Activated CD4-positive, alpha-beta T cell treated with anti-CD3 and anti-CD28 coated beads, Interleukin-2, amount 50 U/mL, for 48 hours (primary cell): ENCODE measurements at regions not wholly inside any gene's neighbourhood (a gene's known extent, or its start where the extent isn't known, plus 50 kb on each side); places are given as distances from the start of the nearest gene placed in this dataset.

Experiments
- DNase-seq, 2 experiments: peaks; one replicate each; pipeline ENCODE4 v3.0.0-alpha.2; 2020

DNA sequence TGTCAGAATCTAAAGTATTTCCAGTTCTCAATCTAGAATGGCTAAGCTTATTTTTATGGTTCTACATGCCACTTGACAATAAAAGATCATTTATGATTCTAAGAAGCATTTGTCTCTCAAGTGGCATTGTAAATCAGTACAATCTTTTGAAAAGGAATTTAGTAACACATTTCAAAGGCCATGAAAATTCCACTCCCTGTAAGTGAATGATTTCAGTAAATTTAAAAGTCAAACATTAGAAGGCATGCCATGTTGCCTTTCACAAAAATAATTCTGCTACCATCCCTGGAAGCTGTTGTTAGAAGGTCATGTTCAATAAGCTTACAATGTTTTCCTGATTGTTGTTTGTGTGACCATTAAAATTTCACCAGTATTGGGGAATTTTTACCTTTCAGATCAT lies 142.9 kb downstream of the RPIA start:
- no peak for DNase-seq

DNA sequence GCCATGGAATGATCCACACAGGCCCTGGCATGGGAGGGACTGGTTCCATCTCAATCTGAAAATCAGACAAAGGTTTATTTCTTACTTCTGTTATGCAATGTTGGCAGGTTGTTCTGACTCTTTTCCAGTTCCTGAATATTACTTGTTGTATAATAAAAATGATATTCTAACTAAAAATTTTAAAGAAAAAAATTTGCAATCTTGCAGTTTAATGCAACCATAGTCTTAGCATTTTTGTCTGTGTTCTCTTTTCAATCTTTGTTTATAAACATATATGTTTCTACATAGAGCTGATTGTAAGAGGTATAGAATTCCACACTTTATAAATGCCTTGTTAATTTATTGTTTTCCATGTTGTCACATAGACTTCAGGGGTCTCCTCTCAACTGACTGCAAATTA lies 143.4 kb downstream of the RPIA start:
- DNase-seq = no peak

DNA sequence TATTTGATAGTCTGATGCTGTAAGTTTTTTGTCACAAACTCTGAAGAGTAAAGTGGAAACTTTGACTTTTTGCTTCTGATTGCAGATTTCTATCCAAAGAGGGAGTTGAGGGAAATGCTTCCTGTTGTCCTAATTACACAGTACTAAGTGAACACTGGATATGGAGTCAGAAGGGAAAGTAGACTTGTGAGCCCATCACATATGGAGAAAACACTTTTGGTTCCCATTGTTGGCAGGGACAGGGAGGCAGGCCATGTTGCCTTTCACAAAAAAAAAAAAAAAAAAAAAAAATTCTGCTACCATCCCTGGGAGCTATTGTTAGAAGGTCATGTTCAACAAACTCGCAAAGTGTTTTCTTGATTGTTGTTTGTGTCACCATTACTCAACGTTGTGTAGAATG lies 144.3 kb downstream of the RPIA start:
- no peak for DNase-seq

DNA sequence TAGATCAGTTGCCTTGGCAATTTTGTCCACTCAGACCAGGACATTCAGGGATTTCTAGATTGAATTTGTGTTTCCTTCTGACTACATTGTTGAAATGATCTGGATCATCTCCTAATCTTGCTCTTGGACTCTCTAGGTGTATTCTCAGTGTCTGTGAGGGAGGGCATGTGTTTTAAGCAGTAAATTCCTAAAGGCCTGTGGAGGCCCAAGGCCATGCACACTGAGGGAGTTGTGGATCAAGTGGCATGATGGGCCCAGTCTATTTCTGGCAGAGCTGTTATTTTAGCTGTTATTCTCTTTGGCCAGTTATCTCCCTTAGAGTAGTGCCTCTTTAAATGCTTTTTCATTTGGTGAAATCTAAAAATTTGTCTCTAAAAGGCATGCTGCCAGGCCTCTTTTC lies 144.9 kb downstream of the RPIA start:
- DNase-seq = no peak

DNA sequence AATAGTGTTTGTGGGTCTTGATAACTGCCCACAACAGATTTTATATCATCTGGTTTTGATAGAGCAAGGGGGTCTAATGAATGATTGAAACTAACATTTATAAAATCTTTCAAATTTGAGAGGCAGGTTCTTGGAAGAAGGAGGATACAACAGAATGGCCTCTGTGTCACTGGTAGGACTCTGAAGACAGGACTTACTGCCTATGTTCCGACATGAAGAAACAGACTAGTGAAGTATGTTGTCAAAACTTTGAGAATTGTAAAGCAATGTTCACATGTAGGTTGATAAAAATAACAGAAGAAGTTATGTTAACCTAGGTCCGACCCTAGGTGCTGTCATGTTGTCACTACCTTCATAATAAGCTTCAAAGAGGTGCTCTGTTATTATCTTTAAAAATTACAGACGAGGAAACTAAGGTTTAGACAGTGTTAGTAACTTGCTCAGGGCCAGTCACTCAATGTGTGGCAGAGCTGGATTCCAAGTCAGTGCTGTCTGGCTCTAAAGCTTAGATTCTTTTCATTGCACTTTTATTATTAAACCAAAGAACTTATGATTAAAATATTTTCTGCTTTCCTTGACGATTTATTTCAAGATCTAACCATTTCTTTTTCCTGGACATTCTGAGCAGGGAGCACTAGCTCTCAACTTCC lies 146.2 kb downstream of the RPIA start:
- DNase-seq = no peak

DNA sequence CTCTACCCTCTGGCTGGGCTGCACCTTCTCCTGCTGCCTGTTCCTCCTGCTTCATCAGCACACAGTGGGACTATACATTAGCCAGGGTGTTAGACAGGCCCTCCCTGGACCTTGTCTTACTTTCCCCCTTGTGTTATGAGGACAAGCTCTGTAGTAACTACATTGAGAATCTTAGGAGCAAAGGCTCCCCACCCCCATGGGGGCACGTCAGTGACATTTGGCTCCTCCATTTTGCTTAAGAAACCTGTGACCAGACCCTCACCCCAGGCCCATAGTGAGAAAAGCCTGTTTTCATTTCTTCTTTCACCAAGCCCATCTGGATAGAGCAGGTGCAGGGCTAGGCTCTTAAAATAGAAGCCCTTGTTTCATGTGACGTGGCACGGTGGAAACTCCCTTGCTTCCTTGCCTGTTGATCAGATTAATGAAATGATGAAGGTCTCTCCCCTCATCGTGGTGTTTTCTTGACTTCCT lies 146.7 kb downstream of the RPIA start:
- no peak for DNase-seq

DNA sequence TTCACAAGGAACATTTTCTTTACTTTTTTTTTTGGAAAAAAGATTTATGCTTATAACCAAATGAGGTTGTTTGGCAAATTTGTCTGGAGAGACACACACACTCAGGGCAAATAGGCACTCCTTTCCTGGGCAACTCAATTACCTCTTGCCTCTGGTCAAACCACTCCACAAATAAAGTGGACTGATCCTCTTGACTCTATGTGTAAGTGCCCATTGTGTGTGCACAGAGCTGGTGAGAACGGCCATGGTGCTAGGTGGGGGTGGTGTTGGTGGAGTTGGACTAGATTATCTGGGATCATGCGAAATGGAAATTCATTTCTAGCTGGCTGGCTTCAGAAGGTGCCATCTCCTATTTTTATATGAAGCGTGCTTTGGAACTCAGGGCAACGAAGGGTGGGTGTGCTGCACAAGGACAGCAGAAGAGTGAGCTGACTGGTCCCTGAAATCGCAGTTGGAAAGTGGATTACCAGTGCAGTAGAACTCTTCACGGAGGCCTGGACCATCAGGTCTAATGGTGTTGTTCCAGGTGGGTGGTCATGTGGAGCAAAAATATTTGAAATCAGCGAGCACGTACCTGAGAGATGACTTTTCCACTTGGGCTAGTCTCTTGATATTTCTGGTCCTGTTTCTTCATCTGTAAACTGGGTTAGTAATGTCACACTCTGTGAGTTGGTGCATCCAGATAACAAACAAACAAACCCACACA lies 149.9 kb downstream of the RPIA start:
- no peak for DNase-seq

DNA sequence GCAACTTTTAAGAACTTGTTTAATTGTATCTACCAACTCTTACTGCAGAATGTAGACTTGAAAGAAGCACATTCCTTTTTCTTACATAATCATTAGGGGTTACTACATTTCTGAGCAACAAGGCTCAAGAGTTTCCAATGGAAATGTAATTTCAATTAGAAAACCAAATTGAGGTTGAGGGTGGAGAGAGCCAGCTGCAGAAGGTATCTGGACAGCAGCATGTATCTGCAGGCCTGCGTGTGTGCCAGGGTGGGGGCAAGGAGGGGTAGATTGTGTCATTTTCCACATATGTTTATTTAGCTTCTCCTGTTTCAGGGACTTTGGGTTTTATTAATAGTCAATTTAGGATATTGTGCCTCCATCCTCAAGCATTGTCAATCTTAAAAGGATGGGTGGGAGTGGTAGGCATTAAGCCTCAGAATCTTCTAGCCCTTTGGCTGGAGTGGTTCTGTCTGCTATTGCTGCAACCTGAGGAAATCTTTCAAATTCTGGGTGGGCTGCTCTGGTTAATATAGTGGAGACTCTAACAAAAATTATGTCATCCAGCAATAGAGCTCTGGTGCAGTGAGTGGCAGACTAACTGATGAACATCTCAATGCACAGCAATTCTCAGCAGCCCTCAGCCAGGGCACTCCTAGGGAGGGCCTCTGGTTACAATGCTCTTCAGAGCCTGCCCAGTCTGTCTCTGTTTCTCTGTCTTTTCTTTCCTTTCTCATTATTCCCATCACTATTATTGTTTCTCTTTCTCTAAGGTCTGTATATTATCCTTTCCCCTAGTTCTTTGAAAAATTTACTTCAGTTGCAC lies 151.4 kb downstream of the RPIA start:
- no peak for DNase-seq

DNA sequence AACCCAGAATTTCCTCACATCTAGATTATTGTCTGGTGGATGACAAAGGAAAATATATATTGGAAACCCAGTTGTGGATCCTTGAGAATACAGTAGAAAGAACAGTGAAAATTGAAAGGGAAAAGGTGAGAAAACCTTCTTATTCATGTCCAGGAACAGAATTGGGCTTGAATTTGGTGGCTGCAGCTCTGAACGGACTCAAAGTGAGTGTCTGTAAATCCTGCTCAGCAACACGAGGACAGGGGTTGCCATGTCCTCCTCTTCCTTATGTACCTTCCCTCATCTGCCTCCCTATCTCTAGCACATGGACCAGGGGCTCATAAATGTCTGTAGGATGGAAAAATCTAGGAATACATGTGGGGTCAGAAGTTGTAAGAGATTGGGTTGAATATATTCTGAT lies 152.2 kb downstream of the RPIA start:
- no peak for DNase-seq

DNA sequence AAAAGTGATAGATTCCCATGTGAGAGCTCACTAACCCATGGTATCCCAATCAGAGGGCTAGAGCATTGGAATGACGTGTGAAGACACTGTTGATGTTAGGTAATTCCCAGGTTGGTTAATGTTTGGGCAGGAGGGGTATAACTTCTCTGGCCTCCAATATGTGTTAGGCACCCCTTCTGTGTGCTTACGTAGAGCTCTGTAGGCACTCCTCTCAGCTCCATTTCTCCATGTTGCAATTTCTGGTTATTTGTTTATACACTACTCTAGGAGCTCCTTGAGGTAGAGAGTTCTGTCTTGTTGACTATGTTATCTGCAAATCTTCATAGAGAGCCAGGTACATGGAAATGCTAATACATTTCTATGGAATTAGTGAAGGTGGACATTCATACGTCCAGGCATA lies 153.5 kb downstream of the RPIA start:
- DNase-seq = no peak

DNA sequence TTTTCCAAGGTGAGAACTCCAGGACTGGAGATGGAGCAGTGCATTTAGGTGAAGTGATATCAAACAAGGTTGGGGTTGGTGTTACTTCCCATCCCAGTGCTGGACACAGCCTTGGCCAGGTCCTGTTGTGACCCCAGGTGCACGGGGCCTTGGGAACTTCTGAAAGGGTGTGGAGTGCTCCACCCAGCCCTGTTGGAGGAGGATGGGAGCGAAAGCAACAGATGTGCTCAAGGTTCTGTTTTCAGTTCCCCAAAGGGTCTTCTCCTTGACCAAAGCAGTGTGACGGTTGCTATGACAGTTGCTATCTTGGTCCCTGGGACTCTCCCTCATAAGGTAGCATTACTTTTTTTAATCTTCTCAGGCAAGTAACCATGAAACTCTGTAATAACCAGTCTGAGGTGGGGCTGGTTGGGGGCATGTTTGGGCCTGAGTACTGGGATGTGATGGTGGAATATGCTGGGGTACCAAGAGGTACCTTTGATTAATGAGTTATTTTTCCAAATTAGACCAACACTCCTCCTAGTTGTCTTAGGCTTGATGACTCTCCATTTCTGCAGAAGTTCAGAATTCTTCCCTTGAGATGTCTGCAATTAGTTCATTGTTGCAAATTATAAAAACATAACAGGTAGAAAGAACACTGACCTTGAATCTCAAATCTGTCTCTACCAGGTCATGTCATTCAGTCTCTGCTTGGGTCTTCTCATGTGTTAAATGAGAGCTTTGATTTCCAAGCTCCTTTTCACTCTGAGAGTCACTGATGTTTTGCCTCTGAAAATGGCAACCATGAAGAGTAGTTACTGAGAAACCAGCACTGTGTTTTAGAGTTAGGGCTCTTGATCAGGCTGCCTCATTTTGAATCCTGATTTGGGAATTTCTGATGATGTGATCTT lies 154.5 kb downstream of the RPIA start:
- DNase-seq = no peak

DNA sequence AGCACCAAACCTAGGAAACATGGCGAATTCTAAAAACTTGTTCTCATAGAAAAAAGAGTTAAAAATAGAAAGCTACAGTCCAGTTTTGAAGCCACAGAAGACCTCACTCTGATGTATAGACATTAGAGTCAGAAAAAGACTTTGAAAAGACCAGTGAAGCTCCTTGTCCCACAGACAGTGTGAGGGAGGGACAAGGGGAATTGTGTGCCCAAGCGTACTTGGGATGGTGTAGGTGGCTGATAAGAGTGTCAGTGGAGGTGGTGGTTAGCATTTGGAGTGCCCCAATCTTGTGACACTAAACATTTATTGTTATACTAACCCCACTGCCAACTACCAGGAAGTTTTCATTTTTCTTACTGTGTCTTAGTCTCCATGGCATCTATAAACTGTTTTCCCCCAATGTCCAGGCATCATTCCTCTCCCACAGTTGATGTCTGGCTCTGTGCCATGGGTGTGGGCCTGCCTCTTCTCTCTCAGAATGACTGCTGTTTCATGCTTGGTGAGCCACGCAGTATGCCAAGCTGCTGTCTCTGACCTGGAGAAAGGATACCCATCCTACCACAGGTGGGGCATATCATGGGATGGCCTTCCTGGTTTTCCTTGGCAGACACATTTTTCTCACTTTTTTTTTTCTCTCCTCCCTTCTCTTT lies 161.4 kb downstream of the RPIA start:
- no peak for DNase-seq

DNA sequence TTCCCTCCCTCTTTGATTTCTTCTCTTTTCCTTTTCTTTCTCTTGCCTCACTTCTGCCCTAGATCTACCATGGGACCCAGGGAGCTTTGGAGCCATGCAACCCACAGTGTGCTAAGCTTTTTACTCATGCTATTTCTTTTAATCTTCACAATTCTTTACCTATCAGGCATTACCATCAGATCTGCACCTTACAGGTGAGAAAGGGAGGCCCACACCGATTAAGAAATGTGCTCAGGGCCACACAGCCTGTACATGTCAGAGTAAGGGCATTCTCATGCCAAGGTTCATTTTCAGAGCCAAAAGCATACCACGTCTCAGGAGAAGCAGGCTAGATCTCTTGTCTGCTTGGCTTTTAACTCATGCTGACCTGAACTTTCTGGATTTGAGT lies 161.9 kb downstream of the RPIA start:
- no peak for DNase-seq

DNA sequence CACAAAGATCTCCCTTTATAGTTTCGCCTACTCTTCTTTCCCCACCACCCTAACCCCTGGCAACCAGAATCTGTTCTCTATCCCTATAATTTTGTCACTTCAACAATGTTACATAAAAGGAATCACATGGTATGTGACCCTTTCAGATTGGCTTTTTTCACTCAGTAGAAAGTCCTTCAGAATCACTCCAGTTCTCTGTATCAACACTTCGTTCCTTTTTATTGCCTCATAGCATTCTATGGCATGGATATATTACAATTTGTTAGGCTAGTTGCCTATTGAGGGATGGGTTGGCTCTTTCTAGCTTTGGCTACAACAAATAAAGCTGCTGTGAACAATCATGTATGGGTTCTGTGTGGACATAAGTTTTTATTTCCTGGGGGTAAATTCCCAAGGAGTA lies 163.1 kb downstream of the RPIA start:
- no peak for DNase-seq

DNA sequence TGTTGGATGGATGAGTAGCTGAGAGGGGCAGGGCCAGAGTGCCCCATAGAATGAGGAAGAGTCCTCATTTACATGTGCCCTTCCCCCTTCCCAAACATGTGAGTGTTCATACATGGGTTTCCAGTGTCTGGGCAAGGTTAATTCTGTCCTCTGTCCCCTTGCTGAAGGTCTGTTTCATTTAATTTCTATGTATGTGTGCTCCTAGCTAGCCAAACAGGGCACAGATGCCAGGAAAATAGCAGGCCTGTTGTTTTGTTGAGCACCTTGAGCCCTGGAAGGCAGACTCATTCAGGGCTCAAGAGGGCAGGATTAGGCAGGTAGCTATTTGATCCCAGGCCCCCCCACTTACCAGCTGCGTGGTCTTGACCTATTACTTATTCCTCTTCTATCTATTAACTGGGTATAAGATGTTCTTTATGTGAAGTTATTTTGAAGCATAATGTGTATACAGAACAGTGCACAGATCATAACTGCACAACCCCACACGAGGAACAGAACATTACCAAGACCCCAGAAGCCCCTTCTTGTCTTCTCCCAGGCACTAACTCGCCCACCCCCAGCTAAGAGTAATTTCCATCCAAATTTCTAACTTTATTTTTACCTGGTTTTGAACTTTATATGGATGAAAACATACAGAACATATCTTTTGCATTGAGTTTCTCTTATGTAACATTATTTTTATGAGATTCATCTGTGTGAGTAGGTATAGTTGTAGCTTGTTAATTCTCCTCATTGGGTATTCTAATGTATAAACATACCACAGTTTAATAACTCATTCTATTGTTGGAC lies 164.3 kb downstream of the RPIA start:
- DNase-seq = no peak

DNA sequence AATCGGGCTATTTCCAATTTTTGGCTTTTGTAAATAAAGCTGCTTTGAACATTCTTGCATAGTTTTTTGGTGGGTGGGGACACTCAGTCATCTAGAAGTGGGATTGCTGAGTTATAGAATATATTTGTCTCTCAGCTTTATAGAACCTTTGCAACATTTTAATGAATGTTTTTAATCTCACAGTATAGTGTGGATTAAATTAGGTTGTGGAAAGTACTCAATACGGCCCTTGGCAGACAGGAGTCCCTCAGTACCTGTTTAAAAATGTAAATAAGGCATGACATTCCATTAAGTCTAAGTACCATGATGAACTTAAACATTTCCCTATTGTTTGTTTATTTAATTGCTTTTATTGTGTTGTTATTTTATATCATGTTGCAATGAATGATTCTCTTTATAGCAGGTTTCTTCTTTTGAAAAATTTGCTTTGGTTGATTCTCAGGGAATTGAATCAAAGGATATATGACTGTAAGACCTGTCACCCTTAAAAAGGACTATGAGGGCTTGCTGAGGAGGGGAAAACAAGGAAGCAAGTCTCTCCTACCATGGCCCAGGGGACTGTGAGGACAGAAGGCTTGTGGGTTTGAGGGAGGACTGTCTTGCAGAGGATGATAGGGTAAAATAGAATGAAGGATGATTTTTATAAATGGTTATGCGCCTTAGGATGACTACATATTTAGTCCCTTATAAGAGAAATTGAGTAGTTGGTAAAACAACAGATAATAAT lies 165.1 kb downstream of the RPIA start:
- no peak for DNase-seq

DNA sequence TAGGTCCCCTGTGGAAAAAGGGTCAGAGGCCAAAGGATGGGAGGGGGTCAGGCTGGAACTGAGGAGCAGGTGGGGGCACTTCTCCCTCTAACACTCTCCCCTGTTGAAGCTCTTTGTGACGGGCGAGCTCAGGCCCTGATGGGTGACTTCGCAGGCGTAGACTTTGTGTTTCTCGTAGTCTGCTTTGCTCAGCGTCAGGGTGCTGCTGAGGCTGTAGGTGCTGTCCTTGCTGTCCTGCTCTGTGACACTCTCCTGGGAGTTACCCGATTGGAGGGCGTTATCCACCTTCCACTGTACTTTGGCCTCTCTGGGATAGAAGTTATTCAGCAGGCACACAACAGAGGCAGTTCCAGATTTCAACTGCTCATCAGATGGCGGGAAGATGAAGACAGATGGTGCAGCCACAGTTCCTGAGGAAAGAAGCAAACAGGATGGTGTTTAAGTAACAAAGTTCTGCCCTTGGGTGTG lies 165.8 kb downstream of the RPIA start:
- DNase-seq = no peak

DNA sequence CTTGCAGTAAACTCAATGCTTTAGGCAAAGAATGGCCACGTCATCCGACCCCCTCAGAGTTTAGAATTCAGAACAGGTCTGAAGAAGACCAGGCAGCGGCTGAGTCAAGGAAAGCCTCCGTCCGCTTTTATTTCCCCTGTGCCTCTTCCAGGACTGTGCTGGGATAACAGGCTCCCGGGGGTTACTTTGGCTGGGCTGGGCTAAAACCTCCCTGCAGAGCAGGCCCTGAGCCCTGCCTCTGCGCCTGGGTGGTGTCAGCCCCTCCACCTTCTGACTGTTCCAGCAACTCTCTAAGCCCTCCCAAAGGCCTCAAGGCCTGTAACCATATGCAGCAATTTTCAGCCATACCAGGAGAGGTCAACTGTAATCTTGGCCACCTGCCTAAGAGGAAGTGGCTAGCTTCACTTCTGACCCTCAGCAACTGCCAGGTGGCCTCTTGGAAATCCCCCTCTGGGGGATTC lies 166.5 kb downstream of the RPIA start:
- DNase-seq = no peak

DNA sequence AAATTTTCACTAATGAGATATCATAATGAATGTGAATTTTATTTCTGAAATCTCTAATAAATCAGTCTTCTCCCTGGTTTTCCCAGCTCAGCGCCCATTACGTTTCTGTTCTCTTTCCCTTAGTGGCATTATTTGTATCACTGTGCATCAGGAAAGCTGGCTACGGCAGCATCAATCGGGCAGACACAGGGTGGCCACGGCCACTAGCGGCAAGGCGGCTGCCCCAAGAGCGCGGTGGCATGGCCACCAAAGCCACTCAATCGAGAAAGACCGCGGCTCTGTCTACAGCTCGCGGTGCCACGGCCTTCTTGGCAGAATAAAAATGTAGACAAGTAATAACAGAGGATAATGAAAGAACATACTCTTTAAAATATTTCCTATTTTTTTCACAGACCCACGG lies 168.0 kb downstream of the RPIA start:
- no peak for DNase-seq

DNA sequence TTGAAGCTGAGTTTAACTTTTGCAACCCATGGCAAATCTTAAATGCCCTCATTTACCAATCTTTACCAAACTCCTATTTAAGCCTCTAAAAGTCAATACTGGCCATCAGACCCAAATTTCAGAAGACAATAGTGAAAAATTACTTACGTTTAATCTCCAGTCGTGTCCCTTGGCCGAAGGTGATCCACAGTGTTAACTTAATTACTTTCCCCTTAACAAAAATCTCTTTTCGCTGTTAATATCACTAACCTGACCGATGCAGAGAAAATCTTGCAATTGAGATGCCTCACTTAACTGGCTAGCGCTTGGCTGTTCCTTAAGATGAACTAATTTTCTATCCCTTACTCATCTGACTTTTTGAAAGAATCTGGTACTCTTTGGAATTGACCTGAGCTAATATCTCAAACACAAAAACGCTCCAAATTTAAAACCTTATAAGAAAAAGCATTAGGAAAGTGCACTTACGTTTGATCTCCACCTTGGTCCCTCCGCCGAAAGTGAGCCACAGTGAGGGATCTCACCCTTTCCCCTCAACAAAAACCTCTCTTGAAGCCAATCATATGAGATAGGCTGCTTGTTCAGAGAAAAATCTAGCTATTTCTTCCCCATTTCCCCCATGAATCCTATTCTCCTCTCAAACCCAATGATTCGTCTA lies 169.1 kb downstream of the RPIA start:
- no peak for DNase-seq
